ENCODE measurements at regions not wholly inside any gene's neighbourhood (a gene's known extent, or its start where the extent isn't known, plus 50 kb on each side); places are given as distances from the start of the nearest gene placed in this dataset.

GRCh38 chr13:66071029-66071428 lies 1159.1 kb downstream of the PCDH9 start:
- DNase-seq (ENCODE audit: low spot score): peak; percentile 36

GRCh38 chr13:66069570-66069969 lies 1160.6 kb downstream of the PCDH9 start:
- DNase-seq (ENCODE audit: low spot score): peak; percentile 10

GRCh38 chr13:66068683-66069082 lies 1161.5 kb downstream of the PCDH9 start:
- no peak for DNase-seq (ENCODE audit: low spot score)

- no peak for DNase-seq (ENCODE audit: low spot score)
These were observed 1181.2 kb downstream of the PCDH9 start for GRCh38 chr13:66048888-66049287.

GRCh38 chr13:66040506-66040905 lies 1189.6 kb downstream of the PCDH9 start:
- no peak for DNase-seq (ENCODE audit: low spot score)

- DNase-seq (ENCODE audit: low spot score): no peak
These were observed 1193.0 kb downstream of the PCDH9 start for GRCh38 chr13:66037096-66037495.

- no peak for DNase-seq (ENCODE audit: low spot score)
These were observed 1193.5 kb downstream of the PCDH9 start for GRCh38 chr13:66036636-66037035.

- no peak for DNase-seq (ENCODE audit: low spot score)
These were observed 1194.0 kb downstream of the PCDH9 start for GRCh38 chr13:66036024-66036614.

- DNase-seq (ENCODE audit: low spot score): no peak
These were observed 1196.2 kb downstream of the PCDH9 start for GRCh38 chr13:66033924-66034323.

- DNase-seq (ENCODE audit: low spot score): no peak
These were observed 1208.3 kb downstream of the PCDH9 start for GRCh38 chr13:66021846-66022245.

GRCh38 chr13:66014771-66015170 lies 1215.4 kb downstream of the PCDH9 start:
- DNase-seq (ENCODE audit: low spot score): no peak

- DNase-seq (ENCODE audit: low spot score): no peak
These were observed 1220.9 kb downstream of the PCDH9 start for GRCh38 chr13:66009241-66009640.

- DNase-seq (ENCODE audit: low spot score): no peak
These were observed 1226.6 kb downstream of the PCDH9 start for GRCh38 chr13:66003558-66003957.

GRCh38 chr13:66001140-66001539 lies 1229.0 kb downstream of the PCDH9 start:
- no peak for DNase-seq (ENCODE audit: low spot score)

- no peak for DNase-seq (ENCODE audit: low spot score)
These were observed 1230.7 kb downstream of the PCDH9 start for GRCh38 chr13:65999411-65999810.

- no peak for DNase-seq (ENCODE audit: low spot score)
These were observed 1239.5 kb downstream of the PCDH9 start for GRCh38 chr13:65990684-65991083.

- DNase-seq (ENCODE audit: low spot score): no peak
These were observed 1244.5 kb downstream of the PCDH9 start for GRCh38 chr13:65985612-65986011.

GRCh38 chr13:65977525-65977924 lies 1252.6 kb downstream of the PCDH9 start:
- DNase-seq (ENCODE audit: low spot score): no peak

- DNase-seq (ENCODE audit: low spot score): no peak
These were observed 1258.6 kb downstream of the PCDH9 start for GRCh38 chr13:65971541-65971940.

GRCh38 chr13:65966991-65967451 lies 1263.1 kb downstream of the PCDH9 start:
- peak; percentile 48 for DNase-seq (ENCODE audit: low spot score)

GRCh38 chr13:65965501-65965900 lies 1264.6 kb downstream of the PCDH9 start:
- no peak for DNase-seq (ENCODE audit: low spot score)

- no peak for DNase-seq (ENCODE audit: low spot score)
These were observed 1265.5 kb downstream of the PCDH9 start for GRCh38 chr13:65964672-65965071.

- DNase-seq (ENCODE audit: low spot score): no peak
These were observed 1270.8 kb downstream of the PCDH9 start for GRCh38 chr13:65959305-65959704.

GRCh38 chr13:65946387-65946786 lies 1283.7 kb downstream of the PCDH9 start:
- no peak for DNase-seq (ENCODE audit: low spot score)
